Neural progenitor cell (in vitro differentiated cells): ENCODE measurements at regions not wholly inside any gene's neighbourhood (a gene's known extent, or its start where the extent isn't known, plus 50 kb on each side); places are given as distances from the start of the nearest gene placed in this dataset.

Experiments used
- DNase-seq: peaks from one replicate; pipeline ENCODE4 v3.0.0-alpha.2; 2016; ENCODE audit warnings: low spot score
- H2AFZ ChIP-seq: fragments of 200-600 bp; sonication (generic); replicated peaks from 2 replicates; pipeline ENCODE4 v1.6.1; 2016; ENCODE audit warnings: antibody characterized with exemption
- H3F3A ChIP-seq: fragments of 200-600 bp; sonication (generic); 2 replicates; pipeline ENCODE4 v1.6.1; 2016; ENCODE audit warnings: antibody characterized with exemption, low read depth
- H3K27ac ChIP-seq: fragments of 200-600 bp; sonication (generic); 2 replicates; pipeline ENCODE4 v1.5.1; 2016; ENCODE audit warnings: mild to moderate bottlenecking
- H3K27me3 ChIP-seq: fragments of 200-600 bp; sonication (generic); 2 replicates; pipeline ENCODE4 v1.6.1; 2016; ENCODE audit warnings: mild to moderate bottlenecking, moderate library complexity
- H3K36me3 ChIP-seq: fragments of 200-600 bp; sonication (generic); 2 replicates; pipeline ENCODE4 v1.5.1; 2016
- H3K4me1 ChIP-seq: fragments of 200-600 bp; sonication (generic); 2 replicates; pipeline ENCODE4 v1.6.1; 2016; ENCODE audit warnings: mixed run types
- H3K4me2 ChIP-seq: fragments of 200-600 bp; sonication (generic); 2 replicates; pipeline ENCODE4 v1.6.1; 2016
- H3K4me3 ChIP-seq: fragments of 200-600 bp; sonication (generic); 2 replicates; pipeline ENCODE4 v1.5.1; 2016
- H3K79me2 ChIP-seq: fragments of 200-600 bp; sonication (generic); 2 replicates; pipeline ENCODE4 v1.6.1; 2016; ENCODE audit warnings: low read depth
- H3K9ac ChIP-seq: fragments of 200-600 bp; sonication (generic); 2 replicates; pipeline ENCODE4 v1.6.1; 2016
- H3K9me3 ChIP-seq: fragments of 200-600 bp; sonication (generic); 2 replicates; pipeline ENCODE4 v1.5.1; 2016; ENCODE audit warnings: low read depth
- H4K20me1 ChIP-seq: fragments of 200-600 bp; sonication (generic); 2 replicates; pipeline ENCODE4 v1.6.1; 2016; ENCODE audit warnings: low read depth
- H3K27ac Mint-ChIP-seq: 3 replicates; pipeline ENCODE4 v1.8.0; 2021; ENCODE audit warnings: mixed read lengths
- H3K27me3 Mint-ChIP-seq: 2 replicates; pipeline ENCODE4 v1.8.0; 2022; ENCODE audit warnings: low read depth, mild to moderate bottlenecking, inconsistent platforms, moderate library complexity, mixed read lengths; ENCODE audit not compliant: insufficient read depth
- H3K36me3 Mint-ChIP-seq: 3 replicates; pipeline ENCODE4 v1.8.0; 2021; ENCODE audit warnings: mixed read lengths
- H3K4me1 Mint-ChIP-seq: 3 replicates; pipeline ENCODE4 v1.8.0; 2021; ENCODE audit warnings: mixed read lengths
- H3K4me3 Mint-ChIP-seq: 3 replicates; pipeline ENCODE4 v1.8.0; 2021; ENCODE audit warnings: mild to moderate bottlenecking, moderate library complexity, mixed read lengths
- H3K9me3 Mint-ChIP-seq: 3 replicates; pipeline ENCODE4 v1.8.0; 2020; ENCODE audit warnings: mixed read lengths
- CTCF ChIP-seq: fragments of 200-600 bp; sonication (generic); IDR thresholded peaks from 2 replicates; pipeline ENCODE4 v1.5.1; 2017; ENCODE audit warnings: antibody characterized with exemption, mild to moderate bottlenecking
- EZH2 ChIP-seq: fragments of 200-600 bp; sonication (generic); IDR thresholded peaks from 2 replicates; pipeline ENCODE4 v1.6.1; 2017; ENCODE audit warnings: antibody characterized with exemption, mild to moderate bottlenecking, moderate library complexity
- EZH2phosphoT487 ChIP-seq: fragments of 200-600 bp; sonication (generic); IDR thresholded peaks from 2 replicates; pipeline ENCODE4 v1.6.1; 2017; ENCODE audit warnings: antibody characterized with exemption

GRCh38 chr2:175662335-175662734, 339.7 kb downstream of the LNPK start:
- Histone ChIP-seq H3K27ac (no peak overlapping the region), H3F3A (no peaks in the 10 kb centered on the region), H2AFZ (no peak overlapping the region), H4K20me1 (no peaks in the 10 kb centered on the region), H3K4me2 (no peak overlapping the region), H3K9me3 (no peaks in the 10 kb centered on the region), H3K4me3 (no peak overlapping the region), H3K36me3 (no peaks in the 10 kb centered on the region), H3K4me1 (no peaks in the 10 kb centered on the region), H3K79me2 (no peaks in the 10 kb centered on the region), H3K9ac (no peak overlapping the region), H3K27me3 (no peaks in the 10 kb centered on the region)
- no peak for DNase-seq
- Mint-ChIP-seq H3K27me3 (no peaks in the 10 kb centered on the region), H3K36me3 (no peaks in the 10 kb centered on the region), H3K4me1 (no peaks in the 10 kb centered on the region), H3K4me3 (no peak overlapping the region), H3K27ac (no peak overlapping the region), H3K9me3 (no peaks in the 10 kb centered on the region)
- TF ChIP-seq CTCF (no peak), EZH2 (no peak), EZH2phosphoT487 (no peak)

GRCh38 chr2:175648577-175649063, 353.4 kb downstream of the LNPK start:
- no peaks in the 10 kb centered on the region for H3K36me3 Mint-ChIP-seq
- H3K4me3 Mint-ChIP-seq, result no peak overlapping the region
- Histone ChIP-seq H3K9ac (no peak overlapping the region), H3K36me3 (no peaks in the 10 kb centered on the region), H3K4me1 (no peaks in the 10 kb centered on the region), H3K27ac (no peak overlapping the region), H4K20me1 (no peaks in the 10 kb centered on the region), H3K79me2 (no peaks in the 10 kb centered on the region), H3K4me2 (no peak overlapping the region), H3K4me3 (no peak overlapping the region), H3K9me3 (no peaks in the 10 kb centered on the region), H3F3A (no peaks in the 10 kb centered on the region), H3K27me3 (no peaks in the 10 kb centered on the region), H2AFZ (no peak overlapping the region)
- peaks cover 5% of the 10 kb centered on the region for H3K9me3 Mint-ChIP-seq
- no peaks in the 10 kb centered on the region for H3K4me1 Mint-ChIP-seq
- no peak for DNase-seq
- H3K27ac Mint-ChIP-seq, result no peak overlapping the region
- H3K27me3 Mint-ChIP-seq, result no peaks in the 10 kb centered on the region
- TF ChIP-seq EZH2phosphoT487 (no peak), CTCF (no peak), EZH2 (no peak)

GRCh38 chr2:175647058-175647457, 355.0 kb downstream of the LNPK start:
- H3K27me3 ChIP-seq, result no peaks in the 10 kb centered on the region
- no peak overlapping the region for H3K4me2 ChIP-seq
- Mint-ChIP-seq H3K4me1 (no peaks in the 10 kb centered on the region), H3K4me3 (no peak overlapping the region), H3K36me3 (no peaks in the 10 kb centered on the region), H3K27me3 (no peaks in the 10 kb centered on the region), H3K27ac (no peak overlapping the region), H3K9me3 (peaks cover 2% of the 10 kb centered on the region)
- no peak overlapping the region for H3K9ac ChIP-seq
- H3K4me3 ChIP-seq, result no peak overlapping the region
- no peak for DNase-seq
- no peaks in the 10 kb centered on the region for H3K79me2 ChIP-seq
- H4K20me1 ChIP-seq, result no peaks in the 10 kb centered on the region
- H2AFZ ChIP-seq, result no peak overlapping the region
- H3K27ac ChIP-seq, result no peak overlapping the region
- no peak for TF ChIP-seq EZH2
- no peak for TF ChIP-seq CTCF
- TF ChIP-seq EZH2phosphoT487, result no peak
- H3K4me1 ChIP-seq, result no peaks in the 10 kb centered on the region
- H3K36me3 ChIP-seq, result no peaks in the 10 kb centered on the region
- H3K9me3 ChIP-seq, result no peaks in the 10 kb centered on the region
- H3F3A ChIP-seq, result no peaks in the 10 kb centered on the region
